Right lung (tissue), 2 donors: ENCODE measurements at regions not wholly inside any gene's neighbourhood (a gene's known extent, or its start where the extent isn't known, plus 50 kb on each side); places are given as distances from the start of the nearest gene placed in this dataset.

Experiments used
- DNase-seq, 2 donors: peaks; one replicate each; pipeline ENCODE4 v3.0.0-alpha.2; 2013

- no peak for DNase-seq
These were observed 231.2 kb upstream of the TPRG1 start for GRCh38 chr3:188940573-188940932.

GRCh38 chr3:188941103-188941502, 230.7 kb upstream of the TPRG1 start:
- no peak for DNase-seq

- DNase-seq: no peak
These were observed 229.6 kb upstream of the TPRG1 start for GRCh38 chr3:188942191-188942590.

GRCh38 chr3:188943591-188943990, 228.2 kb upstream of the TPRG1 start:
- no peak for DNase-seq

DNA sequence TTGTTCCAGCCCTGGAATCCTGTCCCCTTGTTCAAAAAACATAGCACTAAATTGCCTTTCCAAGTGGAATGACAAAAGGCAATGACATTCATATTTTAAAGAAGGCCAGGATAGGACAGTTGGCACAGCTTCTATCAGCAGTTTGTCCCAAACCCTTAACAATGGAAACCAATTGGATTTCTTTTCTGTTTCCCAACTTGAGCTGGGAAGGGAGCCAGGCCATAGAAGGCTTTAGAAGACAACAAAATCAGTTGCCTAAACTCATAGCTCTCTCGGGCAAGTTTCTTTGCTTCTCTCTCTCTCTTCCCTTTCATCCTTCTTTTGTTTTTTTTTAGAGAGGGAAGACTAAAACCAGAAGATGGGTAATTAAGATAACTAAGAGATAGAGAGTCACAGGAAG, 227.7 kb upstream of the TPRG1 start:
- no peak for DNase-seq

DNA sequence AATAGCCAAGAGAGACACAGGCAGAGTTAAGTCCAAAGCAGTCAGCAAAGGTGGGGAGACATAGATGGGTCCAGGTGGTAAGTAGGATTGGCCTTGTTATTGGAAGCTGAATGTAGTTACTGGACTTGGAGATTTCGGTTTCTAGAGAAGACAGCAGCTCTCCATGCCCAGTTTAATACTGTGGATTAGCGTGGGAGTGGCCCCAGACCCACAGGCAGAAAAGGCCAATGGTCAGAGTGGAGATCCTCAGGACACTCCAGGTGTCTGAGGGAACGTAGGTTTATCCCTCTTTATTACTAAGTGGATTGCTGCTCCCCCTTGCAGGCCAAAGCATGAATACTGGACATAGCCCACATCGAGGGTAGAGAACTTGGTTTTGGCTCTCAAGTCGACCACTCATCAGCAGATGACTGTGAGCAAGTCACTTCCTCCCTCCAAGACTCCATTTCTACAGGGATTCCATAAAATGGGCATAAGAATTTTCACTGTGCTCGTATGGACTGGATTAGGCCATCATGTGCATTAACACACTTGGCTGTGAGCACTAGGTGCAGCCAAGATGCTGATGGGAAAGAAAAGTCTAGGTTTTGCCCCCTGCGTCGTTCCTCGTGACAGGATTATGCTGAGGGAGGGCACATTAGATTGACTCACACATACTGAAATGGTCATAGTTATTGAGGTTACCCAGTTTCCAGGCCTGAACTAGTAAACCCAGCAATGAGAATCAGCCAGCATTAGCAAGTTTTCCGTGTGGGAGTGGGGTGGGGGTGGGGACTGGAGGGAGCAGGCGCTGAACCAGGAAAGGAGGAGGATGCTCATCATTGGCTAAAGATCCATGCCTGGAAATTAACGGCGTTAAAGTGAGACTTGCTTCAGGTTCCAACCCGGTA, 225.2 kb upstream of the TPRG1 start:
- no peak for DNase-seq

- DNase-seq: peak; percentile 97 to 98
These were observed 224.1 kb upstream of the TPRG1 start for GRCh38 chr3:188947401-188948280.

- DNase-seq: no peak
These were observed 223.3 kb upstream of the TPRG1 start for GRCh38 chr3:188948281-188948996.

DNA sequence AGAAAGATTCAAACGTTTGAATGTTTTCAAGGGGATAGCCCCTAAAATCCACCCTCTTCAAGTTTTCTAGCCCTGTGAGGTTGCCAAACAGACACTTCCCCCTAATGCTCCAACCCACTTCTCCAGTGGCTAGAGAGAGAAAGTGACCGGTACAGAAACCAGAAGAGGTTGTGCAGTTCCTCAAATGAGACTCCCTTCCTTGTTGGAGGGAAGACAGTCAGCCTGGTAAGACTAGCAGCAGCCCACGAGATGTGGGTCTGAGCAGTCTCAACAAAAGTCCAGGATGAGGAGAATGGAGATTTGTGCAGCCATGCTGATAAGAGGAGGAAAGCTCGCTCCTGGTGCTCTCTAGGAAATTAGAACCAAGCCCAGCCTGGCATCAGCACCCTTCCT, 222.8 kb upstream of the TPRG1 start:
- no peak for DNase-seq

GRCh38 chr3:188949456-188949855, 222.3 kb upstream of the TPRG1 start:
- no peak for DNase-seq

DNA sequence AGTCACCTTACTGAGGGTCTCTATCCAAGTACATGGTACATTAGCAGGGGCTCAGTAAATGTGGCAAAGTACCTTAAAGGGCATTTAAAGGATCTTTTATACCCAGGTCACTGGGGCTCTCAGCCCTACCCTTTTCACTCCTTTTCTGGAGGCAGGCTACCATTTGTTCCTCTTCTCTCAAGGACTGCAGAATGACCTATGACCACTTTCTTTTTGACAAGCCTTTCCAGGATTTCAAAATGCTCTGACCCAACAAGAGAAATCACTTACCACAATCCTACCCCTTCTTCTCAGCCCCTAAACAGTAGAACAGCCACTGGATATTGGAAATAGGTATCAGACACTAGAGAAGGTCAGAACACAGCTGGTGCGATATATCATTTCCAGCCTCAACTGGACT, 221.8 kb upstream of the TPRG1 start:
- no peak for DNase-seq

DNA sequence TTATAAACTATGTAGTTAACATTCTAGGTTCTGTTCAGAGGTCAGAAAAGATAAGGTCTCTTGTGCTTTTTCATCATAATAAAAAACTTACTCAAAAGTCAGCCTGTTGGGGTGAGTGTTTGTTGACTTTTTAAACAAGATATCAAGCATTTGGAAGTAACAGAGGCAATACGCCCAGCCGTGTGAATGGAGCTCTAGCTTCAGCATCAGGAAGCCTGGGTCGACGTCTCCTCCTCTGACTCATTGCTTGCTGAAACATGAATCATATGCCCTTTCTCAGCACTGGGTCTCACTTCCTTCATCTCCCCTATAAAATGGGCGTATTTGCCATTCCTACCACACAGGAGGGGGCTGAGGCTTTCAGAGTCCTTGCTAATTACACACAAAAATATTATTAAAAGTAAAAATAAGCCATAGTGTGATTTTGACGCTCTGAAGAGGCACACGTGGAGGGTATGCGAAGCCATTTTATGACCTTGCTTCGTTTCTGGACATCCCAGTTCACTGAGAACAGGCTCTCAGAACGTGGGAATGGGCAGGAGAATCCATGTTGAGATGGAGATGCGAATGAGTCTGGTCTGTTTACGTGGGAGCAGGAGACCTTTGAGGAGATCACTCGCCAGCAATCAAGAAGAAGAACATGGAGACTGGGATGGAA, 220.8 kb upstream of the TPRG1 start:
- peak; percentile 72 to 81 for DNase-seq

DNA sequence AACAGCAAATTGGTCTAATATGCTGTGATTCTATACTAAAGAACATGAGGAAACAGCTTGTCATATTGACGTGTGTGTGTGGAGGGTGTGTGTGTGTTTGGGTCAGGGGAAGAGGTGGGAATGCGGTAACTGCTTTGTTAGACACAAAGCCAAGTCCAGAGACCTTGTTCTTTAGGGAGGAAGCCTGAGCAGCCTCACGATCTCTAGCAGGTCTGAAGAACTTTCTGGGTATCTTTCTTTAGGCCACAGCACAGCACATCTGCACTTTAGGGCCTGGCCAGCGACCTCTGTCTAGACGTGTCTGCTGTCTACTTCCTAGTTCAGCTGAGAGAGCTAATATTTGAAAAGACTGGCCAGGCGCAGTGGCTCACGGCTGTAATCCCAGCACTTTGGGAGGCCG, 220.0 kb upstream of the TPRG1 start:
- DNase-seq: no peak

DNA sequence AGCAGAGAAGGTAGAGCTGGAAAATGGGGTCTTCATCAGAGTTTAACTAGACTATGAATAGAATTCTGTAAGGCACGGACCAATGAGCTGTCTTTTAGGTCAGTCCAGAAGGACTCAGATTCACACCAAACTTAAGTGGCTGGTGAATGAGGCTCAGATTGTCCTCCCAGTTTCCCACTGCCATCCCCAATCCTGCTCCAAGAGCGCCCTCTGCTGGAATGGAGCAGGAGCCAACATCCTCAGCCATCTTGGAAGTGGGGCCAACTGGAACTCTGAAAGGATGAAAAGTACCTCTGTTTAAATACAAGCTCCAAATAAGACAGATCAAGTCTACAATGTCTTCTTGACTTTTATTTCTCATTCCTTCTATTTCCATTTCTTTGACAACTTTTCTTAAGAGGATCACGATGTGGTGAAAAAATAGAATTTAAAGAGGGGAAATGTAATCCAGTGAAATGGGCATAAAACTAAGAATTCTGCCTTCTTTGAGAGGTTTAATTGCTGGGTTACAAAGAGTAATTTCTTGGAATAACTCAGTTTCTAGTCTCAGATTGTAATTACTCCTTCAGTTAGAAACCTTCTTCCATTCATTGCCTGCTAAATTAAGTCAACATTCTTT, 217.1 kb upstream of the TPRG1 start:
- DNase-seq: peak; percentile 76 to 79

DNA sequence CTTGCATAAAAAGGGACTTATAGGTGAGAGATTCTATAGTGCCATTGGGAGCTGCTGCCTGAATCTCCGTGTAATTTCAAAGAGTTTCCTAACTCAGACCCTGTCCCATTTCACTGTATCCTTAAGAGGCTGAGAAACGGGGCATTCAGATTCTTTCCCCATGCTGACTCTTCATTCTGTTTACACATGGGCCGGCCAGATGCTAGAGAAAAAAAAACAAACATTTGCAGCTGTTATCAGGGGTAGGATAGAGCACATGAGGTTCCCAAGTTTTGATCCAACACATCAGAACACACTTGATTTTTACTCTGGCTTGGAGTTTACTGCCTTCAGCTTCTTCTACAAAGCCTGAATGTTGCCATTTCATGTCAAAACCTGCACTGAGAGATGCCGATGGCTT, 215.9 kb upstream of the TPRG1 start:
- no peak for DNase-seq

GRCh38 chr3:188956839-188957489, 214.8 kb upstream of the TPRG1 start:
- no peak for DNase-seq

DNA sequence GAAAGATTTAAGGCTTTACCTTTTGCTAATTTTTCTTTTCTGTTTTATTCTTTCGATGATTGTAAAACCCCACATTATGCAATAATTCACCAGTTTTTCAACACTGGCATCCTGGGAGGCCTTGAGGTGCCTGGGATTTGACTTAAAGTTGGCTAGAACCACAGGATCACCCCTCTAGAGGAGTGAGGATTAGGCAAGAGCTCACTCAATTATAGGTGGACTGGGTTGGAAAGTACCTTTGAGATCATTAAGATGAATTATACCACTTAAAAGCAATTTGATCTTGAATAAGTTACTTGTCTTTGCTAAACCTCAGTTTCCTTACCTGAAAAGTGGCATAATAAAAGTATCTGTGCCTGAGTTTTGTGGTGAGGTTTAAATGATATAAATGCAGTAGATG, 212.8 kb upstream of the TPRG1 start:
- no peak for DNase-seq

- DNase-seq: no peak
These were observed 209.2 kb upstream of the TPRG1 start for GRCh38 chr3:188962253-188963247.

DNA sequence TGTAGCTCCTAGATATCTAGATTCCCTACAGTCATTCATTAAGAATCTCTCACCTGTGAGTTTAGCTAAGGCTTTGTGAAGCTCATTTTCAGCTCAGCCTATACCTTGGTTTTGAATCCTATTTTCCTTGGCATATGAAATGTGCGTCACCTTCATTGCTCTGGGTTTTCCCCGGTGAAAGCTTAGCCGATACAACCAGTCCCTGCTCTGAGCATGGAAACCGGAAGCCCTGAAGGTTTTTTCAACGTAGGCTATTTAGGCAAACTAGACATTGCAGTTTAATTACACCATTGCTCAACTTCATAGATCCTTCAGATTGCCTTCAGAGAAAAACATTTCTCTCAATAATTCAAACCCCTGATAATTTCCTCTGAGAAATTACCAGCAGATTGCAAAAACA, 206.8 kb upstream of the TPRG1 start:
- DNase-seq: no peak

DNA sequence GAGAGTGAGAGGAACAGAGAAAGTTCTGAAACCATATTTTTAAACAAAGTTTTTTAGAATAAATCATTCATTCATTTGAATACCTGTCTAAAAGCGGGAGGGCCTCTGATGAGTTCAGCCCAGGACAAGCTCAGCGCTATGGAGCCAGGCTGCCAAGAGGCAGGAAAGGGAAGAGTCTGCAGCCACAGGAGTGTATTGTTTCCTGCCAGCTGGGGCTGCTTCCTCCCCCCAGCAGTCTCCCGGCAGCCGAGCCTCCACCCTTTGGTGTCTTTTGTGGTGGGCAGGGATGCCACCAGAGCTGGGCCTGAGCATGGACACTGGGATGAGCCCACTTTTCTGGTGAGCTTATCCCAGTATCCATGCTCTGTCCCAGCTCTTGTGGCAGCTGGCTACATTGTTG, 199.5 kb upstream of the TPRG1 start:
- no peak for DNase-seq
